ENCODE measurements at regions not wholly inside any gene's neighbourhood (a gene's known extent, or its start where the extent isn't known, plus 50 kb on each side); places are given as distances from the start of the nearest gene placed in this dataset.
"Not testable (repeated sequence)": the region's sequence is repeated elsewhere in the genome, so short reads cannot be mapped to it uniquely, and the experiment has no call there.

DNA sequence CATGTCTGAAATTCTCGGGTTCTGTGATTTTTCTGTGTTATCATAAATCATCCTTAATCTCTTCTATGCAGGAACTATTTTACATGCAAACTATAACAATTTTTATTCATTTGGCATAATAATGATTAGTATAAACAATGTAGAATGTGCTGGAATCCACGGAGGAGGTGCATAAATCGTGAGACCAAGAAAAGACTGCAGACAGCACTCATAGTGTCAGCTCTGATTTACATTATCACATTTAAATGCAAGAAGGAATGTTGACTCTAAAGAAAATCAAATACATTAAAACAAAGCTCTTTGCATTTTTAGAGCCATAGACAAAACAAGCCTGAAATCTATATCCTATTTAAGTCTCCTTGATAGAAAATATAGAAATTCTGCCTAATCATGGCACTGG is 501.7 kb upstream of the STXBP6 start:
- no peak for DNase-seq (ENCODE audit: low read depth)

DNA sequence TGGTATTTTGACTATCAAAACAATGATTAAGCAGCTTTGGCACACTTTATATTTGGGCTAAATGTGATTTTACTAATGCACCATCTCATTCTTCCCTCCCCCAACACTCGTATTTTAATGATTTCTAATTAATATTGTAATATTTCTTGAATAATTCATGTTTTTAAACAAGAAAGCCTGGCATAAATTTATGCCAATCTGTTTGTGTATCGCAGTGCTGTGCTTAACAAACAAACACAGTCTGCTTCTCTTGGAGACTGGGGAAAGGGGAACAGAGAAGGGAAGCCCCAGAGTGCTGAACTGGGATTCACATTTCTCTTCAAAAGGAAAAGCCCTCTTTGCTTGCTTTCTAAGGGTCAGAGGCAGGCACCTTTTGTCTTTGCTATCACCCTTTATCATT is 496.9 kb upstream of the STXBP6 start:
- no peak for DNase-seq (ENCODE audit: low read depth)

GRCh38 chr14:25537846-25538455 is 488.0 kb upstream of the STXBP6 start:
- no peak for DNase-seq (ENCODE audit: low read depth)

DNA sequence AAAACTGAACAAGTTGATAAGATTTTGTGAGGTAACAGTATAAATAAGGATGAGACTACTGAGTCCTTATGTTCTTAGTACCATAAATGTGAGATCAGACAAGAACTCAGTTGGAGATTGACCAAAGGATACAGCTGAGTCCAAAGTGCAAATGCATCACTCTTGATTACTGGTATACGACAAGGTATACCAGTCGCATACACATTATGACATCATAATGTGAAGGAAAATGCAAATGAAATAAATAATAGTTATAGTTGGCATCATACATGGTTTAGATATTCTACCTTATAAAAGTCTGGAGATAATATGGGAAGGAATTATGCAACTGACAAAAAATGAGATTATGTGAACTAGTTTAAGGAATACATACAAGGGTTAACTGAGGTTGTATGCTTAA is 476.3 kb upstream of the STXBP6 start:
- DNase-seq (ENCODE audit: low read depth) = no peak

DNA sequence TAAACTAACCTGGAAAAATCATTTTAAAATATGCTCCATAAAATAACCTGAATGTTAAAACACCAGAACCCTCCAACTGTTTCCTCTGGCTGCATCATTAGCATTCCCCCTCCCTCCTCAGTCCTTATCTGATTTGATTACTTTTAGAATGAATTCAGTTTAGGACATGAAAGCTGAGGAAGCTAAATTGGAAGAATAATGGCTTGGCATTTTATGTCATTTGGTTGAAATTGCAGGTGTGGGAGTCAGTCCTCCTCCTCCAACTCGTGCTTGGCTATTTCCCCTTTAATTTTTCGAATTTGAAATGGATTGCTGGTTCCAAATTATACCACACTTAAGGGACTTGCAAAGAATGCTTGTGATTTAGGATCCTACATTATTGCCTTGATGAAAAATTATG is 473.0 kb upstream of the STXBP6 start:
- no peak for DNase-seq (ENCODE audit: low read depth)

- no peak for DNase-seq (ENCODE audit: low read depth)
Observed at GRCh38 chr14:25522116-25522515, 472.2 kb upstream of the STXBP6 start.

DNA sequence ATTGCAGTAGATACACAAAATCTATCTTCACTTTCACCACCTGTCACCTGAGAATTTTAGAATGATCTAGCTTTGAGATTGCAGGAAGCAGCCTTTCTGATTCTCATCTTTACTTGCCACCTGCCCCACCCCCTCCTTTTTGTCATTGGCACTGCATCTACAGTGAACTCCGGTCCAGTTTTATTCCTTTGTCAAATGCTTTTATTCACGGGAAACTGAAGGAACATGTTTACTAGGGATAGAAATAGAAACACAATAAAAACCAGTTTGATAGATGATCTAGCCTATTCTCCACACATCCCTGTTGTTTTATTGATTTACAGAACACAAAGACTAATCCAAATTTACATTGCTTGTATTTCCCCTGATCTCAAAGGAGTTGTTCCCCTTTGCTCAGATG is 471.7 kb upstream of the STXBP6 start:
- no peak for DNase-seq (ENCODE audit: low read depth)

GRCh38 chr14:25520821-25521220 is 470.9 kb upstream of the STXBP6 start:
- DNase-seq (ENCODE audit: low read depth) = no peak

GRCh38 chr14:25518364-25518763 is 468.4 kb upstream of the STXBP6 start:
- no peak for DNase-seq (ENCODE audit: low read depth)

DNA sequence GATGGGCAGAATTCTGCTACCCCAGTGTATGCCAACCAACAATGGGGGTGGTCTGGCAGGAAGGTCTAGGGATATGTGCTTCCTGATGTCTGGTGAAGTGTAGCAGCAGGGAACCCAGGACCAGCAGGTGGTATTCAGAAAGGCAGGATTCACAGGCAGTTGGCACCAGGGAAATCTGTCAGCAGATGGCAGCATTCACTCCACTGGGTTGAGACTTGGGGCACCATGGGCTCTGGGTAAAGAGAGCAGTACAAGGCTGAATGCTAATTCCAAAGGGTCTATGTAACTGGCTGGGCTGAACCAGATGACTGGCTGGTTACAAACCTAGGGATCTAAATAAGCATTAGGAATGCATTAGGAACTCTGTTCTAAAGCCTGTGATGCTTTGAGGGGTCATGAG is 466.9 kb upstream of the STXBP6 start:
- DNase-seq (ENCODE audit: low read depth) = no peak

- DNase-seq (ENCODE audit: low read depth) = no peak
Observed at GRCh38 chr14:25508845-25509244, 458.9 kb upstream of the STXBP6 start.

DNA sequence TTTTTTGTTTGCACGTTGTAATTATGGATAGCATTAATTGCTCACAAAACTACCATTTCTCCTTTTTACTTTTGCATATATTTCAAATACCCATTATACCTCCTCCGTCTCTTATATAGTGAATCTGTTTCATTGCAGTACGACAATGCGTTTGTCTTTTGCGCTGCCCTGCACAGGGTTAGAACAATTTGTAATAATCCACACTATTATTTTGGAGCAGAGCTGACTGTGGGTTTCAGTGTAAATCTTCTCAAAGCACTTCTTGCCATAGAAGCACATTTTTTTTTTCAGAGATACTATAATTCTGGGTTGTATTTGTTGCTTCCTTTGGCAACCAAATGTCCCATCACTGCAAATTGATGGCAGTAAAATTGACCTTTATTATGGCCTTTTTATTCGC is 451.8 kb upstream of the STXBP6 start:
- DNase-seq (ENCODE audit: low read depth) = no peak

GRCh38 chr14:25488961-25489360 is 439.0 kb upstream of the STXBP6 start:
- no peak for DNase-seq (ENCODE audit: low read depth)

DNA sequence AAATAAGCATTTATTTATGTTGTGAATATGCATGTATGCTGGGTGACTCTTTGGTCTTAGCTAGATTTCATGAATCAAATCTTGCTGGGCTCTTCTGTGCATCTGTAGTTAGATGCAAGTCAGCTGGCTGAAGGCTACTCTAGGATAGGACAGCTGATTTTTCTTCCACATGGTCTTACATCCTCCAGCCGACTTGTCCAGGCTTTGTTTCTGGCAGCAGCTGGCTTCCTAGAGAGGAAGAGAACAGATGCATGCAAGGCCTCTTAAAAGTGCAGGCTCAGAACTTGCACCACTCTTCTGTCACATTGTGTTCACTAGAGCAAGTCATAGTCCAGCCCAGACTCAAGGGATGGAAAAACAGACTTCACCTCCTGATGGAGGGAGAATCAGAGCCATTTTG is 435.4 kb upstream of the STXBP6 start:
- DNase-seq (ENCODE audit: low read depth) = no peak

DNA sequence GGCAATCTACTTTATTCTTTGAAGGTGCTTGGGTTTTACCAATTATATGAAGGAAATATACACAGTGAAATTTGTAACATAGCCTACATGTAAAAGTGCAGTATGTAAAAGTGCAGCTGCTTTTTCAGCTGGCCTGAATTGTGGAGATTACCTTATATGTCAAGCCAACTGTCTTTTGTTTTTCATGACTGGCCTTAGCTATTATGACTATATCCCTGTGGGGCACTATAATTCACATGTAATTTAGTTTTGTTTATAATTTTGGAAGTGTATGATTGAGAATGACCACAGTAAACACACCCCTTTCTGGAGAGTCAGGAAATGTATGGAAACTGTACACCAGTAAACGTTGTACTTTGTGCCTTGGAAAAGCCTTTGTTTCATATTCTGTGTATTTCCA is 435.0 kb upstream of the STXBP6 start:
- no peak for DNase-seq (ENCODE audit: low read depth)

DNA sequence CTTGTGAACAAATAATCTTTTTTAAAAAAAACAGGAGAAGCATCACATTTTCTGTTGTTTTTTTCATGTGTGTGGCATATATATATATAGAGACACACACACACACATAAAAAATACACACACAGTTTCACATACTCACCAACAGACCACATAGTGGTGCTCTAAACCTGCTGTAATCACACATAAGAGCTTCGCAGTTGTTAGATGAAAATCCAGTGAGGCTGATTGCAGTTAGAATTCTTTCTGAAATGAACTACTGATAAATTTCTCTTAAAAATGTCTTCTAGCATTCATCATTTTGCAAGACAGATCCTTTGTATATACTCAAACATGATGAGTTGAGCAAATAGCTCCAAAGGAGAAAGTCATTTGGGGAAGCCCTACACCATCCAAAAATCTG is 434.3 kb upstream of the STXBP6 start:
- no peak for DNase-seq (ENCODE audit: low read depth)

GRCh38 chr14:25477316-25478098 is 427.6 kb upstream of the STXBP6 start:
- DNase-seq (ENCODE audit: low read depth) = no peak

- no peak for DNase-seq (ENCODE audit: low read depth)
Observed at GRCh38 chr14:25472700-25473099, 422.8 kb upstream of the STXBP6 start.

GRCh38 chr14:25464772-25465171 is 414.8 kb upstream of the STXBP6 start:
- no peak for DNase-seq (ENCODE audit: low read depth)

DNA sequence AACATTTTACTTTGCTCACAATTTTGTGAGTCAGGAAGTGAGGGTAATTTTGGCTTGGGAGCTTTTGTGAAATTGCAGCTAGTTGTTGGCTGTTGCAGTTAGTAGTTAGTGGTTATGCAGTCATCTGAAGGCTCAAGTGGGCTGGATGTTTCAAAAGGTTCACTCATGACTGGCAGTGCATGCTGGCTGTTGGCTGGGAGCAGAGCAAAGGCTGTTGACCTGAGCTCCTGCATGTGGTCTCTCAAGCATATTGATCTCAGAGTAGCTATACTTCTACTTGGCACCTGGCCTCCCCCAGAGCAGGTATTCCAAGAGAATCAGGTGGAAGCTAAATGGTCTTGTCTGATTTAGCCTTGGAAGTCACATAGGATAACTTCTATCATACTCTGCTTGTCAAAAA is 414.1 kb upstream of the STXBP6 start:
- no peak for DNase-seq (ENCODE audit: low read depth)

GRCh38 chr14:25463480-25463879 is 413.5 kb upstream of the STXBP6 start:
- DNase-seq (ENCODE audit: low read depth) = no peak

DNA sequence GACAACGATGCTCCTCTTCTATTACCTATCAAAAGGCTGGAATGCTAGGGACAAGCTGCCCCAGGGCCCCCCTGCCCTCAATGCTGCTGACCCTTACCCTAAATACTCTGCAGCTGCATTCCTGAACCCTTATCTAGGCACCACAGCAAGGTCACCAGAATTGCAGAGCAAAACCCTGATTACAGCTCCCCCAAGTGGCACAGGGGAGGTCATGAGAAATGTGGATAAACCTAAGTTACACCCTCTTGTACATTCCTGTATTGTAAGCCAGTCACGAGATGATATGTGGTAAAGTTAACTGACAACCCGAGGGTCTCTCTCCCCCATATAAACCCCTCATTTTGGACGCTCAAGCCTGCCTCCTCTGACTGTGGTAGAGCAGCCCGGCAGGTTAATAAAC is 411.8 kb upstream of the STXBP6 start:
- no peak for DNase-seq (ENCODE audit: low read depth)

GRCh38 chr14:25444381-25444780 is 394.4 kb upstream of the STXBP6 start:
- DNase-seq (ENCODE audit: low read depth) = no peak

DNA sequence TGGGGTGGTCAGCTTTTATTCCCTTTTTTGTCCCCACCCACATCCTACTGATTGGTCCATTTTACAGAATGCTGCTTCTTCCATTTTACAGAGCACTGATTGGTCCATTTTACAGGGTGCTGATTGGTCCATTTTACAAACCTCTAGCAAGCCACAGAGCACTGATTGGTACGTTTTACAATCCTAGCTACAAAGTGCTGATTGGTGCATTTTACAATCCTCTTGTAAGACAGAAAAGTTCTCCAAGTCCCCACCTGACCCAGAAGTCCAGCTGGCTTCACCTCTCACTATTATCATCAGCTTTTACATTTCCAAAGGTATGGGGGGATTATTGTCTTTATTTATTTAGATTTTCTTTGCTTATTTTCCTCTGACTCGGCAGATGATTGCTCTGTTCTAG is 390.4 kb upstream of the STXBP6 start:
- not testable (repeated sequence) for DNase-seq (ENCODE audit: low read depth)

All from stimulated activated CD8-positive, alpha-beta memory T cell treated with anti-CD3 and anti-CD28 coated beads, Interleukin-7, amount 100 ng/mL, for 24 hours (primary cell).